ENCODE measurements at regions not wholly inside any gene's neighbourhood (a gene's known extent, or its start where the extent isn't known, plus 50 kb on each side); places are given as distances from the start of the nearest gene placed in this dataset.

DNA sequence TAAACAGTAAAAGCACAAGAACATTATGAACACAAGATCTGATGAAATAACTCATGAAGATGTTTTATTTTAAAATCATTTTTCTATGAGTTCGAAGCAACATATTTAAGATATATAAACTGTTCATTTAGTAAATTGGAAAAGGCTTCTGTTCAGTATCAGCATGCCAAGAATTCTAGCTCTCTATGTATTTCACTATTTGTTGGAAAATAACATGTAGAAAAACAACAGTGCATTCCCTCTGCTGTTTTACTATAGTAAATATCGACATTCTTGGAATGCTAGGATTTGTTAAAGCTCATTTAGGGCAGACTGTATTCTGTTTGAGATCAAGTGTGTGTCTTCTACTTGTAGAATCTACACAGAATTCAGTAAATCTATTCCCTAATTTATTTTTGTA, 750.2 kb downstream of the CCDC85A start:
- POLR2A ChIA-PET, result no interaction called here

DNA sequence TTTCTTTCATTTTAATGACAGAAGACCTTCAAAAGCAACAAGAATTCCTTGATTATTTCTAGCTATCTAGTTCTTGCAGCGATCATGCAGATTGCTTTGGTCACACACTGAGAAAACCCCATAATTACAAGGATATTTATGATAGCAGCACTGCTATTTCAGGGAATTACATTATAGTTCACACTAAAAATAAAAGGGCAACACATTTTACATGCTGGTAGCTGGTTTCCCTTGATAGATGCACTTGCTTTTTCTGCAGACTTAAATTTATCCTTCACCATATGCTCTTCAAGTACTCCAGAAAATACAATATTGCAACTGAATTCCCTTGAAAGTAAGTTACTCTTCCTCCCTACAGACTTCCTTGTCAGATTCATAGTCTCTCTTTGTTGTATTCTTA, 751.1 kb downstream of the CCDC85A start:
- Mint-ChIP-seq H3K9me3 (peaks cover 2% of the 10 kb centered on the region), H3K36me3 (ENCODE audit: low read depth) (no peaks in the 10 kb centered on the region), H3K4me1 (no peaks in the 10 kb centered on the region), H3K4me3 (no peak overlapping the region), H3K27me3 (no peaks in the 10 kb centered on the region), H3K27ac (no peak overlapping the region)
- ChIA-PET CTCF (no interaction called here), POLR2A (no interaction called here)
- intact Hi-C loops (cut with micrococcal nuclease), result no loop called here
- TF ChIP-seq, protein P1, sequence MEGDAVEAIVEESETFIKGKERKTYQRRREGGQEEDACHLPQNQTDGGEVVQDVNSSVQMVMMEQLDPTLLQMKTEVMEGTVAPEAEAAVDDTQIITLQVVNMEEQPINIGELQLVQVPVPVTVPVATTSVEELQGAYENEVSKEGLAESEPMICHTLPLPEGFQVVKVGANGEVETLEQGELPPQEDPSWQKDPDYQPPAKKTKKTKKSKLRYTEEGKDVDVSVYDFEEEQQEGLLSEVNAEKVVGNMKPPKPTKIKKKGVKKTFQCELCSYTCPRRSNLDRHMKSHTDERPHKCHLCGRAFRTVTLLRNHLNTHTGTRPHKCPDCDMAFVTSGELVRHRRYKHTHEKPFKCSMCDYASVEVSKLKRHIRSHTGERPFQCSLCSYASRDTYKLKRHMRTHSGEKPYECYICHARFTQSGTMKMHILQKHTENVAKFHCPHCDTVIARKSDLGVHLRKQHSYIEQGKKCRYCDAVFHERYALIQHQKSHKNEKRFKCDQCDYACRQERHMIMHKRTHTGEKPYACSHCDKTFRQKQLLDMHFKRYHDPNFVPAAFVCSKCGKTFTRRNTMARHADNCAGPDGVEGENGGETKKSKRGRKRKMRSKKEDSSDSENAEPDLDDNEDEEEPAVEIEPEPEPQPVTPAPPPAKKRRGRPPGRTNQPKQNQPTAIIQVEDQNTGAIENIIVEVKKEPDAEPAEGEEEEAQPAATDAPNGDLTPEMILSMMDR (IDR thresholded peaks at IDR 0.05), result no peak
- DNase-seq, result no peak
- no peak for ATAC-seq (ENCODE audit: low read depth)

More for the DNA sequence above, 750.2 kb downstream of the CCDC85A start:
- Mint-ChIP-seq H3K4me3 (no peak overlapping the region), H3K27me3 (no peaks in the 10 kb centered on the region), H3K27ac (no peak overlapping the region), H3K36me3 (ENCODE audit: low read depth) (no peaks in the 10 kb centered on the region), H3K4me1 (no peaks in the 10 kb centered on the region), H3K9me3 (peaks cover 4% of the 10 kb centered on the region)
- CTCF ChIA-PET, result no interaction called here
- DNase-seq (no peak), ATAC-seq (ENCODE audit: low read depth) (no peak)
- intact Hi-C loops (cut with micrococcal nuclease), result no loop called here
- TF ChIP-seq, protein P1 (IDR thresholded peaks at IDR 0.05), result no peak

DNA sequence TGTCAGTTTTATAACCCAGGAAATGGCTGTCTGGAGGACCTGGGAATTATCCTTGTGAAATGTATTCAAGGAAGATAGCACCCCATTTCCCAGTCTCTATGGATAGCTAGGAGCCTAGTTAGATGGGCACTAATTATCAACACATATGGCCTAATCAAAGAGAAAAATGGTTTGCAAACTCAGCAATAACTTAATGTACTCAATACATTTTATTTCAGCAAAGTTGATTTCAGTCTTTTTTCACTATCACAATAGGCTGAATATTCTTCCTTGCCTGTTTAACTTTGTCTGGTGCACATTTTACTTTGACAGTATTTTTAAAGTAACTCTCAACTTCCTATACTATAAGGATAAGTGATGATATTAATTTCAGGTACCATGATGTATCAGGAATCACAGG, 756.3 kb downstream of the CCDC85A start:
- Mint-ChIP-seq H3K9me3 (peaks cover 8% of the 10 kb centered on the region), H3K4me1 (no peaks in the 10 kb centered on the region), H3K36me3 (ENCODE audit: low read depth) (no peaks in the 10 kb centered on the region), H3K27me3 (no peaks in the 10 kb centered on the region), H3K27ac (no peak overlapping the region), H3K4me3 (no peak overlapping the region)
- DNase-seq, result no peak
- TF ChIP-seq, protein P1 (IDR thresholded peaks at IDR 0.05), result no peak
- no peak for ATAC-seq (ENCODE audit: low read depth)
- intact Hi-C loops (cut with micrococcal nuclease), result no loop called here
- POLR2A ChIA-PET, result no interaction called here
- CTCF ChIA-PET, result no interaction called here

DNA sequence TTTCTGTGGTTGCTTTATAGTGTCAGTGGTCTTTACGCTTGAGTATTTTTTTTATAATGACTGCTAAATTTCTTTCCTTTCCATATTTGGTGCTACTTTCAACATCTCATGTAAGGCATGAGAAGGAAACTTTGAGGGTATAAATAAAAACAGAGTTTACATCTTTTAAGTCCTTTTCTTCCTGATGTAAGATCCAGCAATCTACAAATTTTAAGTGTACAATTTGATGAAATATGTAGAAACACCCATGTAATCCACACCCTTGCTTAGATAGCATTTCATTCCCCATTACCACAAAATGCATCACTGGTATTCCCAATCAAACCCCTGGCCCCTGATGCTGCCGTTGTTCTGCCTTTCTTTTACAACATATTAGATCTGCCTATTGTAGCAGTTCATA, 769.1 kb downstream of the CCDC85A start:
- H3K4me1 Mint-ChIP-seq, result no peaks in the 10 kb centered on the region
- no peak for DNase-seq
- POLR2A ChIA-PET, result no interaction called here
- no peaks in the 10 kb centered on the region for H3K36me3 Mint-ChIP-seq (ENCODE audit: low read depth)
- intact Hi-C loops (cut with micrococcal nuclease), result no loop called here
- no peak overlapping the region for H3K27ac Mint-ChIP-seq
- CTCF ChIA-PET, result no interaction called here
- no peak for ATAC-seq (ENCODE audit: low read depth)
- H3K9me3 Mint-ChIP-seq, result peaks cover 8% of the 10 kb centered on the region
- H3K4me3 Mint-ChIP-seq, result no peak overlapping the region
- H3K27me3 Mint-ChIP-seq, result no peaks in the 10 kb centered on the region
- TF ChIP-seq, protein P1 (IDR thresholded peaks at IDR 0.05), result no peak

DNA sequence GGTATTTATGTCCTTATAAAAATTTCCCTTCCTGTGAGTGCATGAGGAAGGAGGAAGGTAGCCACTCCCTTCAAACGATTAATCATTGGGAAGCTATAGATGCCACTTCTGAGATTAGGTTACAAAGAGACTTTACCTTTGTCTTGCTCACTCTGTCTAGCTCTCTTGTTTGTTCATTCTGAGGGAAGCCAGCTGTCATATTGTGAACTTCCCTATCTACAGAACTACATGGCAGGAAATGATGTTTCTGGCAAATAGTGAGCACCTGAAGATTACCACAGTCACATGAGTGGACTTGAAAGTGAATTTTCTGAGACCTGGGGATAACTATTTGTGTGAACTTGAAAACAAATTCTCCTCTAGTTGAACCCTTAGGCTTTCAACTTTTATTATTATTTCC, 776.8 kb downstream of the CCDC85A start:
- intact Hi-C loops (cut with micrococcal nuclease), result no loop called here
- Mint-ChIP-seq H3K27me3 (no peaks in the 10 kb centered on the region), H3K4me3 (no peak overlapping the region), H3K27ac (no peak overlapping the region), H3K36me3 (ENCODE audit: low read depth) (no peaks in the 10 kb centered on the region), H3K9me3 (peaks cover 16% of the 10 kb centered on the region), H3K4me1 (no peaks in the 10 kb centered on the region)
- CTCF ChIA-PET, result no interaction called here
- no peak for DNase-seq
- no peak for ATAC-seq (ENCODE audit: low read depth)
- POLR2A ChIA-PET, result no interaction called here
- TF ChIP-seq, protein P1 (IDR thresholded peaks at IDR 0.05), result no peak

Data from activated B cell treated with CpG ODN at 0.5 μM for 24 hours (primary cell).